Neural progenitor cell (in vitro differentiated cells): ENCODE measurements at regions not wholly inside any gene's neighbourhood (a gene's known extent, or its start where the extent isn't known, plus 50 kb on each side); places are given as distances from the start of the nearest gene placed in this dataset.

ENCODE experiments used
- DNase-seq: peaks from one replicate; pipeline ENCODE4 v3.0.0-alpha.2; 2016; ENCODE audit warnings: low spot score
- H2AFZ ChIP-seq: fragments of 200-600 bp; sonication (generic); replicated peaks from 2 replicates; pipeline ENCODE4 v1.6.1; 2016; ENCODE audit warnings: antibody characterized with exemption
- H3F3A ChIP-seq: fragments of 200-600 bp; sonication (generic); 2 replicates; pipeline ENCODE4 v1.6.1; 2016; ENCODE audit warnings: antibody characterized with exemption, low read depth
- H3K27ac ChIP-seq: fragments of 200-600 bp; sonication (generic); 2 replicates; pipeline ENCODE4 v1.5.1; 2016; ENCODE audit warnings: mild to moderate bottlenecking
- H3K27me3 ChIP-seq: fragments of 200-600 bp; sonication (generic); 2 replicates; pipeline ENCODE4 v1.6.1; 2016; ENCODE audit warnings: mild to moderate bottlenecking, moderate library complexity
- H3K36me3 ChIP-seq: fragments of 200-600 bp; sonication (generic); 2 replicates; pipeline ENCODE4 v1.5.1; 2016
- H3K4me1 ChIP-seq: fragments of 200-600 bp; sonication (generic); 2 replicates; pipeline ENCODE4 v1.6.1; 2016; ENCODE audit warnings: mixed run types
- H3K4me2 ChIP-seq: fragments of 200-600 bp; sonication (generic); 2 replicates; pipeline ENCODE4 v1.6.1; 2016
- H3K4me3 ChIP-seq: fragments of 200-600 bp; sonication (generic); 2 replicates; pipeline ENCODE4 v1.5.1; 2016
- H3K79me2 ChIP-seq: fragments of 200-600 bp; sonication (generic); 2 replicates; pipeline ENCODE4 v1.6.1; 2016; ENCODE audit warnings: low read depth
- H3K9ac ChIP-seq: fragments of 200-600 bp; sonication (generic); 2 replicates; pipeline ENCODE4 v1.6.1; 2016
- H3K9me3 ChIP-seq: fragments of 200-600 bp; sonication (generic); 2 replicates; pipeline ENCODE4 v1.5.1; 2016; ENCODE audit warnings: low read depth
- H4K20me1 ChIP-seq: fragments of 200-600 bp; sonication (generic); 2 replicates; pipeline ENCODE4 v1.6.1; 2016; ENCODE audit warnings: low read depth
- H3K27ac Mint-ChIP-seq: 3 replicates; pipeline ENCODE4 v1.8.0; 2021; ENCODE audit warnings: mixed read lengths
- H3K27me3 Mint-ChIP-seq: 2 replicates; pipeline ENCODE4 v1.8.0; 2022; ENCODE audit warnings: low read depth, mild to moderate bottlenecking, inconsistent platforms, moderate library complexity, mixed read lengths; ENCODE audit not compliant: insufficient read depth
- H3K36me3 Mint-ChIP-seq: 3 replicates; pipeline ENCODE4 v1.8.0; 2021; ENCODE audit warnings: mixed read lengths
- H3K4me1 Mint-ChIP-seq: 3 replicates; pipeline ENCODE4 v1.8.0; 2021; ENCODE audit warnings: mixed read lengths
- H3K4me3 Mint-ChIP-seq: 3 replicates; pipeline ENCODE4 v1.8.0; 2021; ENCODE audit warnings: mild to moderate bottlenecking, moderate library complexity, mixed read lengths
- H3K9me3 Mint-ChIP-seq: 3 replicates; pipeline ENCODE4 v1.8.0; 2020; ENCODE audit warnings: mixed read lengths
- EZH2 ChIP-seq: fragments of 200-600 bp; sonication (generic); IDR thresholded peaks from 2 replicates; pipeline ENCODE4 v1.6.1; 2017; ENCODE audit warnings: antibody characterized with exemption, mild to moderate bottlenecking, moderate library complexity
- EZH2phosphoT487 ChIP-seq: fragments of 200-600 bp; sonication (generic); IDR thresholded peaks from 2 replicates; pipeline ENCODE4 v1.6.1; 2017; ENCODE audit warnings: antibody characterized with exemption
- TF ChIP-seq, protein P1 (sequence below): fragments of 200-600 bp; sonication (generic); IDR thresholded peaks from 2 replicates; pipeline ENCODE4 v1.5.1; 2017; ENCODE audit warnings: antibody characterized with exemption, mild to moderate bottlenecking

- H3K9me3 ChIP-seq = no peaks in the 10 kb centered on the region
- H3K27me3 ChIP-seq = no peaks in the 10 kb centered on the region
- Mint-ChIP-seq H3K27me3 (no peaks in the 10 kb centered on the region), H3K4me1 (peaks cover 4% of the 10 kb centered on the region), H3K27ac (no peak overlapping the region), H3K9me3 (peaks cover 2% of the 10 kb centered on the region), H3K4me3 (no peak overlapping the region), H3K36me3 (peaks cover 3% of the 10 kb centered on the region)
- no peak for DNase-seq
- no peak overlapping the region for H2AFZ ChIP-seq
- no peaks in the 10 kb centered on the region for H3K79me2 ChIP-seq
- H3K36me3 ChIP-seq = no peaks in the 10 kb centered on the region
- H3K27ac ChIP-seq = no peak overlapping the region
- no peak overlapping the region for H3K4me3 ChIP-seq
- H3F3A ChIP-seq = no peaks in the 10 kb centered on the region
- H3K4me2 ChIP-seq = no peak overlapping the region
- TF ChIP-seq EZH2phosphoT487 (no peak), EZH2 (no peak)
- TF ChIP-seq, protein P1, sequence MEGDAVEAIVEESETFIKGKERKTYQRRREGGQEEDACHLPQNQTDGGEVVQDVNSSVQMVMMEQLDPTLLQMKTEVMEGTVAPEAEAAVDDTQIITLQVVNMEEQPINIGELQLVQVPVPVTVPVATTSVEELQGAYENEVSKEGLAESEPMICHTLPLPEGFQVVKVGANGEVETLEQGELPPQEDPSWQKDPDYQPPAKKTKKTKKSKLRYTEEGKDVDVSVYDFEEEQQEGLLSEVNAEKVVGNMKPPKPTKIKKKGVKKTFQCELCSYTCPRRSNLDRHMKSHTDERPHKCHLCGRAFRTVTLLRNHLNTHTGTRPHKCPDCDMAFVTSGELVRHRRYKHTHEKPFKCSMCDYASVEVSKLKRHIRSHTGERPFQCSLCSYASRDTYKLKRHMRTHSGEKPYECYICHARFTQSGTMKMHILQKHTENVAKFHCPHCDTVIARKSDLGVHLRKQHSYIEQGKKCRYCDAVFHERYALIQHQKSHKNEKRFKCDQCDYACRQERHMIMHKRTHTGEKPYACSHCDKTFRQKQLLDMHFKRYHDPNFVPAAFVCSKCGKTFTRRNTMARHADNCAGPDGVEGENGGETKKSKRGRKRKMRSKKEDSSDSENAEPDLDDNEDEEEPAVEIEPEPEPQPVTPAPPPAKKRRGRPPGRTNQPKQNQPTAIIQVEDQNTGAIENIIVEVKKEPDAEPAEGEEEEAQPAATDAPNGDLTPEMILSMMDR = no peak
- H3K9ac ChIP-seq = no peak overlapping the region
- no peaks in the 10 kb centered on the region for H4K20me1 ChIP-seq
- no peaks in the 10 kb centered on the region for H3K4me1 ChIP-seq
Observed at GRCh38 chr2:184410160-184410559, 188.2 kb upstream of the ZNF804A start.

DNA sequence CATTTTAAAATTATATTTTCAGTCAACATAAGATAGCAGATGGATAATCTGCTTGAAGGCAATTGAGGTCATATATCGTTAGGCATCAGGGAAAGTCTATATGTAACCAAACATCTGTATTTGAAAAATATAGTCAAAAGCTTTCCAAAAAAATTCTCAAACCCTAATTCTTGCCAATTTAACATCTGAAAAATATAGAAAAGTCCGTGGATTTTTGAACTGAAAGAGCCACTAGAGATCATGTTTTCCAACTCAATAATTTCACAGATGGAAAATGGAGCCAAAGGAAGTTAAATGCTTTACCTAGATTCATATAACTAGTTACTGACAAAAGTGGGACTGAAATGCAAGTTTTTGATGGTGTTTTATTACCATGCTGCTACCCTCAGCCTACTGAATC lies 185.1 kb upstream of the ZNF804A start:
- H3F3A ChIP-seq = no peaks in the 10 kb centered on the region
- no peaks in the 10 kb centered on the region for H3K9me3 ChIP-seq
- no peak overlapping the region for H3K4me2 ChIP-seq
- H3K79me2 ChIP-seq = no peaks in the 10 kb centered on the region
- Mint-ChIP-seq H3K9me3 (no peaks in the 10 kb centered on the region), H3K27ac (no peak overlapping the region), H3K36me3 (no peaks in the 10 kb centered on the region), H3K27me3 (no peaks in the 10 kb centered on the region), H3K4me3 (no peak overlapping the region), H3K4me1 (no peaks in the 10 kb centered on the region)
- no peak overlapping the region for H3K27ac ChIP-seq
- H4K20me1 ChIP-seq = no peaks in the 10 kb centered on the region
- H3K4me1 ChIP-seq = no peaks in the 10 kb centered on the region
- H3K4me3 ChIP-seq = no peak overlapping the region
- H3K9ac ChIP-seq = no peak overlapping the region
- H3K27me3 ChIP-seq = no peaks in the 10 kb centered on the region
- TF ChIP-seq EZH2phosphoT487 (no peak), EZH2 (no peak)
- TF ChIP-seq, protein P1 = no peak
- no peaks in the 10 kb centered on the region for H3K36me3 ChIP-seq
- DNase-seq = no peak
- no peak overlapping the region for H2AFZ ChIP-seq

DNA sequence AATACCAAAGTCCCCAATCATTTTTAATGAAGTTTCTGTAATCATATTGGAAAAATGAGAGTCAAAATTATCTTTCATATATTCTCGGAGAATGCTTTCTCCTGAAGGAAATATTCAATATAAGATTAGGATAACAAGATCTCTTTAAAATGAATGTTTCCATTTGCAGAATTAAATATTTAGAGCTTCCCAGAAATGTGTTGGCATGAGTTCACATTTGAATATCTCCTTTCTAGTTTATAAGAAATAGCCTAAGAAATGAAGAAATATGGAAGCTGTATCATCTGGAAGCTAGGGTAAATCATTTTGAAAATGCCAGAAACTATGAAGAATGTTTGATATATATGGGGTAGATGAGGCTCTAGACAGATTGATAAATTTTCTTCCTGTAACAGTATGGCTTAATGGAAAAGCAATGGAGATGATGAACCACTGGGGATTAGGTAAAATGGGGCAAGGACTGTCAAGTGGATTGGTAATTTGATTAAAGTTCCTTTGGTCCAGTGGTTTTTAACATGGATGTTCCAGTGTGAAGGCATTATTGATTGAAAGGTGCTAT lies 184.6 kb upstream of the ZNF804A start:
- Histone ChIP-seq H3K36me3 (no peaks in the 10 kb centered on the region), H3K79me2 (no peaks in the 10 kb centered on the region), H3F3A (no peaks in the 10 kb centered on the region), H3K9ac (no peak overlapping the region), H3K27ac (no peak overlapping the region), H2AFZ (no peak overlapping the region), H3K4me3 (no peak overlapping the region), H3K9me3 (no peaks in the 10 kb centered on the region), H3K27me3 (no peaks in the 10 kb centered on the region), H4K20me1 (no peaks in the 10 kb centered on the region), H3K4me2 (no peak overlapping the region), H3K4me1 (no peaks in the 10 kb centered on the region)
- Mint-ChIP-seq H3K36me3 (no peaks in the 10 kb centered on the region), H3K27me3 (no peaks in the 10 kb centered on the region), H3K4me1 (no peaks in the 10 kb centered on the region), H3K4me3 (no peak overlapping the region), H3K9me3 (no peaks in the 10 kb centered on the region), H3K27ac (no peak overlapping the region)
- no peak for TF ChIP-seq EZH2
- TF ChIP-seq, protein P1 = no peak
- TF ChIP-seq EZH2phosphoT487 = no peak
- no peak for DNase-seq
